ENCODE measurements at regions not wholly inside any gene's neighbourhood (a gene's known extent, or its start where the extent isn't known, plus 50 kb on each side); places are given as distances from the start of the nearest gene placed in this dataset.

GRCh38 chr2:2890246-2890645 is 487.4 kb downstream of the EIPR1 start:
- DNase-seq = peak; percentile 14

GRCh38 chr2:2889646-2890045 is 488.0 kb downstream of the EIPR1 start:
- peak; percentile 29 for DNase-seq

DNA sequence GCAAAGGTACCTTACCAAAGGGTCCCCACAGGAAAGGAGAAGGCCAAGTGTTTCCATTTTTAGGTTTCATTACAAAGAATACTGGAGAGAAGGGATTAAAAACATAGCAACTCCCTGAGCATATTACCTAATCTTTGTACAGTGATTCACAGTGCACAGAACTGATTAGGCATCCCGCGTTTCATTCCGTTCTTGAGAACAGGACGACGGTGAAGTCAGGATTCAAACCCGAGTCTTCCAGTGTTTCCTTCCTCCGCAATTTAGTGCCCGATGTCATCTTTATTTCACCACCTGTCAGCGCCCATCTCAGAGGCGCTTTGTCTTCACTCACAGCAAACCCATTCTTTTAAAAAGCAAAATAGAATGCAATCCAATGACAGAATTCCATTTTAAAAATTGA is 488.5 kb downstream of the EIPR1 start:
- DNase-seq = no peak

DNA sequence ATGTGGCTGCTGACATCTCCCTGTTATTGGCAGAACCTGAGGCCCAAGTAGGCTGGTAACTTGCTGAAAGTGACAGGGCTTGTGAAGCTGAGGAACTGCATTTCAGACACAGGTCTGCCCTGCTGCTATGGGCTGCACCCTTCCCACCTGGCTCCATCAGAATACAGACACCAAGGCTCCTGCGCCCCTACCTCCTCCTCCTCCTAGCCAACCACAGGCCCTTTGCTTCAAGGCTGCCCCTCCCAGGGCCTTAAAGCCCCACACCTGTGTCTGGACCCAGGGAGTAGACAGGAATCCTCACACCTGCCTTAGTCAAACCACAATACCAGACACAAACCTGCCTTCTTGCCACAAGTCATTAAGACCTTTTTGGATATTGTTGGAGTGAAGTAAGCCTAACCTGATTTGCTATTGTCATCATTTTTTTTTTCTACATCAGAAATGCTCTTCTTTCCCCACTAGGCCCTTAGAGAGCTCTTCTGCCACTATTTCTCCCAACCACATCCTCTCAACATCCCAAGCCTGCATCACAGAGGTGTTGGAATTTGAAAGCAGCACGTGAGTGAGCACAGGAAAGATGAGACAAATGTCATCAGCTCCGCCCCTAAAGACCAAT is 489.7 kb downstream of the EIPR1 start:
- DNase-seq = peak; percentile 35

DNA sequence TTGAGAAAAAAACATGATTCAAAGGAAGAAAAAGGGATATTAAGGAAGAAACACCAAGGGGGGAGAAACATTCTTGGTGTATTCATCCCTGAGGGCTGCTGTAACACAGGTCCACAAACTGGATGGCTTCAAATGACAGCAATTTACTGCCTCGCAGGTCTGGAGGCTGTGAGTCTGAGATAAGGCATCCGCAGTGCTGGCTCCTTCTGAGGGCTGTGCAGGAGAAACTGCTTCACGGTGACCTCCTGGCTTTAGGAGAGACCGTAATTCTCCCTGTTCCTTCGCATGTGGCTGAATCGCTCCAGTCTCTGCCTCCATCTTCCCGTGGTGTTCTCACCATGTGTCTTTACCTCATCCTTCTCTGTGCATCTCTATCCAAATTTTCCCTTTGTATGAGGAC is 490.7 kb downstream of the EIPR1 start:
- peak; percentile 74 for DNase-seq

- peak; percentile 2 for DNase-seq
Observed at GRCh38 chr2:2881499-2881898, 496.1 kb downstream of the EIPR1 start.

DNA sequence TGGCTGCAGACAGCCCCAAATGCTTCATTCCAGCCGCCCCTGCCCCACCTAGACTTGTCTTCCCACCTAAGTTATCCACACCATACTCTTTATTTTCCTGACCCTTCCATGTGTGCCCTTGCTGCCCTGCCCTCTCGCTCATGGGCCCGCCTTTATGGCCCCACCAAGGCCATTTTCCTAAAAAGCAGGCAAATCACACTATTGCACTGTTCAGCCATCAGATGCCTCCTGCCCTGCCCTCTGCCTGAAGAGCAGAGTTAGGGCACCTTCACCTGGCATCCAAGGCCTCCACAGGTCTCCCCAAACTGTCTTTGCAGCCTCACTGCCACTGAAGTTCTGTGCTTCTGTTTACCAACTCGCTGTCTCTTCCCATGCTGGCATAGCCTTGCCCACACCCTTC is 496.7 kb downstream of the EIPR1 start:
- DNase-seq = peak; percentile 40

DNA sequence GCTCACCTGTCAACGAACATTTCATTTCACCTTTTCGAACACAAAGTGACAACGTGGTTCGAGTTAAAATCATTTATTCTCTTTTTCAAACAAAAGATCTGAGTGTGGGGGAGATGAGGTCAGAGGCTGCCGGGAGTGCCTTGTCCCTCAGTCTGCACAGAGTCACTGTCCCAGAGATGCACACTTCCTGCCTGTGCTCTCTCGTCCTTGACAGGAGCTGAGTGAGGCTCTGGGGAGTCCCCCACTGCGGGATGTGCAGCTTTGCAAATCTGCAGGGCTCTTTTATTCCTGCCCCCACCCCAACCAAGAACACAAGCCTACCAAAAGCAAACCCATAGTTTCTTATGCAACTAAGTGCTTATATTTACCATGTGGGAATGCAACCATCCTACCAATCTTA is 497.8 kb downstream of the EIPR1 start:
- DNase-seq = peak; percentile 39

DNA sequence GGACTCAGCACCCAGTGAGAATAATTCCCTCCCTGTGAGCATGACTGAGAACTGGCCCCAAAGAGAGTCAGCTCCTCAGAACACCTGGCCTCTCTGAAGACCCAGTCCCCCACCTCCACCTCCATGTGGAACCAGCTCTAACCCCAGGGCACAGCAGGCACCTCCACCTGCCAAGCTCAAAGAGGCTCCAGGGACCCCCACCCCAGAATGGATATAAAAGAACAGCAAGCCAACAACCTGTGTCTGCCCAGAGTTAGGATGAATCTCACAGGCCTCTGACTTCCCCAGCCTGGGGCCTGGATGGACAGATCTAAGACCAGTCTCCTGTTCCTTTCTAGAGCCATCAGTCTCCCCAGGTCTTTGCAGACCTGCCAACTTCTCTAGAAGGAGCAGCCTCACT is 498.5 kb downstream of the EIPR1 start:
- DNase-seq = peak; percentile 31

- peak; percentile 16 for DNase-seq
Observed at GRCh38 chr2:2877427-2877826, 500.2 kb downstream of the EIPR1 start.

GRCh38 chr2:2876331-2877221 is 501.0 kb downstream of the EIPR1 start:
- peak; percentile 22 for DNase-seq

- DNase-seq = peak; percentile 30
Observed at GRCh38 chr2:2875831-2876230, 501.8 kb downstream of the EIPR1 start.

- DNase-seq = peak; percentile 23
Observed at GRCh38 chr2:2875296-2875695, 502.3 kb downstream of the EIPR1 start.

- peak; percentile 40 for DNase-seq
Observed at GRCh38 chr2:2874805-2875204, 502.8 kb downstream of the EIPR1 start.

DNA sequence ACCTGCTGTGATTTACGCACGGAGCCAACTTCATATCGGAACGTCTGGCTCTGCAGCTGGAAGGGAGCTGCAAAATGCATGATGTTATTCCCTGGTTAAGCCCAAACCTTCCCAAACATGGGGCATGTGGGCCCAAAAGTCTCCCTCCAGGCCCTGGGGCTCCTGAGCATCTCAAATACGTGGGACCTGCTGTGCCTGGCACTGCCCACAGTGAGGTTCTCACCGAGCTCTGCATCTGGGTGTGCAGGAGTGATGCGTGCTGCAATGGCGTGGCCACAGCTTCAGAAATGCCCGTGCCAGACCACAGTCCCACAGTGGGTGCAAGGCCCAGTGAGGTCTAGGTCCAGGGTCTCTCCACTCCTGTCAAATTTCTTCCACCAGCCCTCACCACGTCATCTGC is 503.3 kb downstream of the EIPR1 start:
- no peak for DNase-seq

DNA sequence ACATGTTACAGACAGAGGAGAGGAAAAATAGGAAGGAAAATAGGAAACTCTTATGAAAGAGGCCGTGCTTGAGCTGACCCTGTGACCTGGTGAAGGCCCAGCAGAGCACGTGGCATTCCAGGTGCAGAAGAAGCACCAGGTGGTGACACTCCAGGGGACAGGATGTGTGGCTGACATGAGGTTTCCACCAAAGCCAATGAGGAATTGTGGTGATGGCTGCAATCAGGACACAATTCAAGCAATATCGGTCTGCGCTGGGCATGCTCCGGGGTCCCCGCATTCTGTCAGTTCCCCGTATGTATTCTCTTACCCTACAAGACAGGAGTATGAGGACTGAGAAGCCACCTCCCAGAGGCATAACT is 504.2 kb downstream of the EIPR1 start:
- no peak for DNase-seq

DNA sequence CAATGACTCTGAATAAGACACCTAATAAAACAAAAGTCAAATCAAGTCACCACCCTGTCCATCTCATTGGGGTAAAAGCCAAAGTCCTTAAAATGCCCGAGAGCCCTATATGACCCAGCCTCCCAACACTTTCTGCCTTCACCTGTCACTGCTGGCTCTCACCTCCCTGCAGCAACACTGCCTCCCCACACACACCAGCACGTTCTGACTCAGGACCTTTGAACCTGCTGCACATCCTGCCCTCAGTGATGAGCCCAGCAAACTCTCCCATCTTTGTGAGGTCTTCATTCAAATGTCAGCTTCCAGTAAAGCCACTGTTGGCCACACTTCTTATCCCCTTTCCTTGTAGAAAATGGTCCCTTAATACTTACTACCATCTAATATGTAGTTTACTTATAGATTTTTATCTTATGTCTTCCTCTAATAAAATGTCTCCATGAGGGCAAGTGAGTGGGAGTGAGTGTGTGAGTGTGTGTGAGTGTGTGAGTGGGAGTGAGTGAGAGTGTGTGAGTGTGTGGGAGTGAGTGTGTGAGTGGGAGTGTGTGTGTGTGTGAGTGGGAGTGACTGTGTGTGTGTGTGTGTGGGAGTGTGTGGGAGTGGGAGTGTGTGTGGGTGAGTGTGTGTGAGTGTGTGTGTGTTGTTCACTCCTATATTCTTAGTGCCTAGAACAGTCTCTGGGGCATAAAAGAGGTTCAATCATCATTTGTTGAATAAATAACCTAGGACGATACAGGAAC is 504.7 kb downstream of the EIPR1 start:
- no peak for DNase-seq

GRCh38 chr2:2872309-2872617 is 505.4 kb downstream of the EIPR1 start:
- DNase-seq = no peak

DNA sequence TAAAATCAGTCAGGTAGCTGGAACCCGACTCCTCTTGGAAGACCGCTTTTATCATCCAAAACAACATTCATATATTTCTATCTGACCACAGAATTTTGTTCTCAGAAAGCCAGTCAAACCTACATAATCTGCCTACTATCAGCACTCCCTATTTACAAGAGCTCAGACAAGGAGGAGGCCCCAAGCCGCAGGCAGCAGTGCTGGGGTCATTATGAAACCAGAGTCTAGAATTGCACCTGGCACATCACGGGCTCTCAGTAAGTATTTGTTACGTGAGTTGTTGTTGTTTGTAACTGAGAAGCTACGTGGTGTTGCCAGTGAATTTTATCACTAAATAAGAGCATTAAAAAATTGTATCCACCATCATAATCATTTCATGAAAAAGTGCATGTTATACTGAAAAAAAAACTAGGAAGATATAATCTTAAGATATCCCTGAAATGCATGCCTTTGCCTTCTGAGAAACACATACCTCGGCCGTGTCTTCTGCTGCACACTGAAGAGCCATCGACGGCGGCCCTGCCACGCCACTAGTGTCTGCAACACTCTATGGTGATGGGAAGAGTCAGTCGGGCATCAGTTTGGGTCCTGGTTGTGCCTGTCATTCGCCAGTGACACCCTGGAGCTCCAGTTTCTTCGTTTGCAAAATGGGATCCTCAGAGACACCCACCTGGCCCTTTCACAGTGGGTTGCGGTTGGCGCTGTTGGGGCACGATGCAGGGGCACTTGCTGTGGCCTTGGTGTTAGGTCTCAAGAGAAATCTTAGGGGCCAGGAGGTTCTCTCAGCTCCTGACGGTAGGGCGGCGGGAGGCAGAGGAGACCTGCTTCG is 505.9 kb downstream of the EIPR1 start:
- no peak for DNase-seq

DNA sequence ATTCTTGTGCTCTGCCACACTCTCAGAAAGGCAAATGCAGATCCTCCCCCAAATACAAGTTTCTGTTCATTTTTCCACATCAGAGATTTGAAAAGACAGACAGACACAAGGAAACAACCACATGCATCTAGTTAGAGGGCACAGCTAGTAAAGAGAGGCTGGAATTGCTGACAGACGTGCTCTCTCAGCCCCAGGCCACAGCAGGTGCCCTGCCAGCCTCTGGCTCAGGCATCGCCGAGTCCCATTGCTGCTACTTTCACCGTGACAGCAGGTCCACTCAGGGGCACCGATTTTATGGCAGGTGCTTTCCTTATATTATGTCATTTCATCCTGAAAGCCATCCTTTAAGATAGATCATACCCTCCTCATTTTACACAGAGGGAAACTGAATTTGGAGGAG is 507.5 kb downstream of the EIPR1 start:
- DNase-seq = no peak

- DNase-seq = no peak
Observed at GRCh38 chr2:2869553-2869952, 508.1 kb downstream of the EIPR1 start.

DNA sequence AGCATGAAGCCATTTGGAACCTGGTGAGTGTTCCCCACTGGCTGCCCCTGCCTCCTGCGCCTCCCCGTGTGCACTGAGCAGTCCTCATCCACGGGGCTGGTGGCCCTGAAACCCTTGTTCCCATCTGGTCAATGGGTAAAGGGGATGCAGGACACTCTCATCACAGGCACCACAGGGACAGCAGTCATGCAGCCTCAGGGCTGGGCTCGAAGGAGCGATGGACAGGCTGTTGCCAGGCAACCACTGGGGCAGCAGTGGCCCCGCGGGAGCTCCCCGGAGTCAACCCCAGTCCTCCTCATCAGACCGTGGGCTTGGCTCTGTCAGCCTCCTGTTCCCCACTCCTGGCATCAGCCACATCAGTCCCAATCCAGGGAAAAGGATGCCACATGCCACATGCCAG is 509.5 kb downstream of the EIPR1 start:
- no peak for DNase-seq

DNA sequence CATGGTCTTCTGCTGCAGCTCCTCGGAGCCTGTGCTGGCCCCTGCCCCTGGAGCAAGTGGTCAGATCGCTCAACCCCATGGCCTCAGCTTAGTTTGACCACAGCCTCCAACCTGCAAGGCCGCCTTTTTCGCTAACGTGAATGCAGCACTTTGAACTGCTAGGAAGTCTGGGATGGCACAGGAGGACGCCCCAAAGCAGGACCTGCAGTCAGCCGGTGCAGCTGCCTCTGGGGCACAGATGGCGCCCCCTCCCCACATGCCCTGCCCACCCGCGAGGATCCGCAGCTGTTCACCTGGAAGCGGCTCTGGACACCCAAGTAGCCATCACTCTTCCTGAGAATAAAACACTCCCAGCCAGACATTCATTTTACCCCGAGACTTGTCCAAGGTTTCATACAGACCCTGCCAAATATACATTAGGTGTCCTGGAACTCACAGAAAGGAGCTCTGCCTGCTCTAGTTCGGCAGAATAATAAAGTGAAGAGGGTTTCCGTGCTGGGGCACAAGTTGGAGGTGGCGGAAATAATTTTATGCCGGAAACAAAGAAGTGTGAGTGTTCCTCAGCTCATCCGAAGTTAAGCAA is 510.1 kb downstream of the EIPR1 start:
- no peak for DNase-seq
